GM12892 (cell line): ENCODE measurements at regions not wholly inside any gene's neighbourhood (a gene's known extent, or its start where the extent isn't known, plus 50 kb on each side); places are given as distances from the start of the nearest gene placed in this dataset.

Experiments used
- POLR2A ChIP-seq: IDR thresholded peaks from 2 replicates; pipeline ENCODE4 v1.6.1; 2011; ENCODE audit warnings: low read depth, low read length, control low read depth
- POLR2AphosphoS5 ChIP-seq: IDR thresholded peaks from 2 replicates; pipeline ENCODE4 v1.6.1; 2011; ENCODE audit warnings: low read depth, low read length, control low read depth

GRCh38 chr2:59833941-59834340 lies 719.5 kb downstream of the BCL11A start:
- TF ChIP-seq POLR2A = no peak
- TF ChIP-seq POLR2AphosphoS5 = no peak
